ENCODE measurements at regions not wholly inside any gene's neighbourhood (a gene's known extent, or its start where the extent isn't known, plus 50 kb on each side); places are given as distances from the start of the nearest gene placed in this dataset.

GRCh38 chr2:64859312-64860212 is 129.6 kb upstream of the SLC1A4 start:
- Histone ChIP-seq H3K36me3 (ENCODE audit: control insufficient read depth in 4 of 4, insufficient read depth in 3 of 4, low read depth in 1 of 4, low read length in 3 of 4) (no peaks in the 10 kb centered on the region), H3K9me3 (ENCODE audit: control insufficient read depth in 4 of 4, low read length in 3 of 4) (no peaks in the 10 kb centered on the region), H3K27me3 (ENCODE audit: control insufficient read depth in 4 of 4, insufficient read depth in 4 of 4, low read length in 3 of 4) (no peaks in the 10 kb centered on the region), H3K4me1 (ENCODE audit: control insufficient read depth in 4 of 4, insufficient read depth in 4 of 4, low read length in 3 of 4) (peaks cover 0 to 17% (median 9%) of the 10 kb centered on the region in 4 donors), H3K4me3 (ENCODE audit: low read depth in 1 of 3, low read length in 3 of 3) (peak overlapping the region; percentile 30 to 54 (median 53)), H3K9ac (ENCODE audit: low read depth in 1 of 2, low read length in 2 of 2) (peak overlapping the region in 1 of 2 donors; percentile 40), H3K27ac (ENCODE audit: low read depth in 1 of 2, low read length in 2 of 2) (peak overlapping the region; percentile 61 to 78)
- DNase-seq (ENCODE audit: low spot score) = peak; percentile 54
- TF ChIP-seq REST (IDR thresholded peaks at IDR 0.05) (no peak), NR2F2 (IDR thresholded peaks at IDR 0.05) (peak; percentile 70), EGR1 (IDR thresholded peaks at IDR 0.05; ENCODE audit: low read depth in 2 of 2) (no peak), CTCF (IDR thresholded peaks at IDR 0.05; ENCODE audit: low read depth, low read length, missing input control) (no peak), HNF4A (conservative IDR thresholded peaks at IDR 0.05) (peak; percentile 31 to 37), FOXA2 (IDR thresholded peaks at IDR 0.05) (no peak), RXRA (IDR thresholded peaks at IDR 0.05) (peak; percentile 33 to 49), RAD21 (IDR thresholded peaks at IDR 0.05) (peak; percentile 37 to 50), TAF1 (conservative IDR thresholded peaks at IDR 0.05) (no peak), ZBTB33 (IDR thresholded peaks at IDR 0.05) (no peak), GABPA (IDR thresholded peaks at IDR 0.05 in 1 of 2, conservative IDR thresholded peaks at IDR 0.05 in 1 of 2) (no peak), ATF3 (IDR thresholded peaks at IDR 0.05) (no peak), SP1 (IDR thresholded peaks at IDR 0.05) (peak; percentile 52), YY1 (IDR thresholded peaks at IDR 0.05) (peak; percentile 45), HNF4G (IDR thresholded peaks at IDR 0.05) (no peak), MAX (IDR thresholded peaks at IDR 0.05) (peak; percentile 71), JUND (IDR thresholded peaks at IDR 0.05) (peak in 1 of 2 donors; percentile 19), FOXA1 (IDR thresholded peaks at IDR 0.05) (no peak)
- 4% methylated on average over 62 of the region's 62 CpGs for WGBS

Data from liver (tissue), 8 donors.